Testis (tissue), 2 donors: ENCODE measurements at regions not wholly inside any gene's neighbourhood (a gene's known extent, or its start where the extent isn't known, plus 50 kb on each side); places are given as distances from the start of the nearest gene placed in this dataset.

ENCODE experiments used
- DNase-seq: peaks from one replicate; pipeline ENCODE4 v3.0.0-alpha.2; 2019
- H3K27ac ChIP-seq, 2 donors: fragments of 200-600 bp; sonication (generic); one replicate each; pipeline ENCODE4 v1.5.1; 2019
- H3K27me3 ChIP-seq: fragments of 200-600 bp; sonication (generic); one replicate; pipeline ENCODE4 v1.5.1; 2019
- H3K36me3 ChIP-seq: fragments of 200-600 bp; sonication (generic); one replicate; pipeline ENCODE4 v1.5.1; 2017; ENCODE audit warnings: low read depth; ENCODE audit errors: missing control alignments
- H3K4me1 ChIP-seq: fragments of 200-600 bp; sonication (generic); one replicate; pipeline ENCODE4 v1.5.1; 2019
- H3K4me3 ChIP-seq, 2 donors: fragments of 200-600 bp; sonication (generic); one replicate each; pipeline ENCODE4 v1.5.1; 2017 to 2019
- H3K9me3 ChIP-seq: fragments of 200-600 bp; sonication (generic); one replicate; pipeline ENCODE4 v1.5.1; 2017
- POLR2A ChIP-seq: fragments of 450-650 bp; IDR thresholded peaks from one replicate; pipeline ENCODE4 v1.6.1; 2017; ENCODE audit warnings: antibody characterized with exemption, mild to moderate bottlenecking, moderate library complexity
- WGBS, 2 donors: methylation state at CpG; one replicate each; pipeline ENCODE4 v1.1.5; 2018; 5-methylcytosine and 5-hydroxymethylcytosine counted together
- intact Hi-C: fragments of 100-400 bp; cut with DNase I; formaldehyde crosslinking; loops from one replicate; pipeline ENCODE4 v1.15.1; 2023; ENCODE audit warnings: low total_unique reads
- TF ChIP-seq, protein P1 (sequence below), 3 experiments: fragments of 450-650 bp in 2 of 3; fragments of 200-600 bp in 1 of 3; sonication (generic) in 1 of 3; IDR thresholded peaks; one replicate each; pipeline ENCODE4 v1.5.1; 2016 to 2019; ENCODE audit warnings: antibody characterized with exemption in 3 of 3, mild to moderate bottlenecking in 2 of 3, moderate library complexity in 1 of 3

DNA sequence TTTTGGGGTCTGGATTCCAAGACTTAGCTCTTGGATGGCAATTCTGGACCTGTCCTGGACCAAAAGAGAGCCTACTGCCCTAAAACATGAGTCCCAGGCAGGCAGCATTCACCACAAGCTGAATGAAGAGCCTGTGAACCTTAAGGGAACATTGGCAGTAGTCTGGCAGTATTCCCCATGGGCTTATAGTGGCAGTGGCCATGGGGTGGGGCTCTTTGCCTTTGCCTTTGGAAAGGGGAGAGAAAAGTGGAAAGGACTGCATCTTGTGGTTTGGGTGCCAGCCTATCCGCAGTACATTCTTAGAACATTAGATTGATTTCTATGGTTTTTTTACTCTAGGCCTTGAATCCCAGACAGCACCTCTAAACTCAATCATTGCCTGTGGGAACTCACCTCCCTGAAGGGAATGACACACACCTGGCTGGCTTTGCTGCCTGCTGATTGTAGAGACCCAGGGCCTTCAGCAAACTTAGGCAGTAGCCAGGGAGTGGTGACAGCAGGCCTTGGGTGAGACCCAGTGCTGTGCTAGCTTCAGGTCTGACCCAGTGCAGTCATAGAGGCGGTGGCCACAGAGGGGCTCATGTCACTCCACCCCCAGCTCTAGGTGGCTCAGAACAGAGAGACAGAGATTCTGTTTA is 216.3 kb downstream of the CETN3 start:
- no peaks in the 10 kb centered on the region for H3K4me1 ChIP-seq
- no peak for TF ChIP-seq POLR2A
- TF ChIP-seq, protein P1, sequence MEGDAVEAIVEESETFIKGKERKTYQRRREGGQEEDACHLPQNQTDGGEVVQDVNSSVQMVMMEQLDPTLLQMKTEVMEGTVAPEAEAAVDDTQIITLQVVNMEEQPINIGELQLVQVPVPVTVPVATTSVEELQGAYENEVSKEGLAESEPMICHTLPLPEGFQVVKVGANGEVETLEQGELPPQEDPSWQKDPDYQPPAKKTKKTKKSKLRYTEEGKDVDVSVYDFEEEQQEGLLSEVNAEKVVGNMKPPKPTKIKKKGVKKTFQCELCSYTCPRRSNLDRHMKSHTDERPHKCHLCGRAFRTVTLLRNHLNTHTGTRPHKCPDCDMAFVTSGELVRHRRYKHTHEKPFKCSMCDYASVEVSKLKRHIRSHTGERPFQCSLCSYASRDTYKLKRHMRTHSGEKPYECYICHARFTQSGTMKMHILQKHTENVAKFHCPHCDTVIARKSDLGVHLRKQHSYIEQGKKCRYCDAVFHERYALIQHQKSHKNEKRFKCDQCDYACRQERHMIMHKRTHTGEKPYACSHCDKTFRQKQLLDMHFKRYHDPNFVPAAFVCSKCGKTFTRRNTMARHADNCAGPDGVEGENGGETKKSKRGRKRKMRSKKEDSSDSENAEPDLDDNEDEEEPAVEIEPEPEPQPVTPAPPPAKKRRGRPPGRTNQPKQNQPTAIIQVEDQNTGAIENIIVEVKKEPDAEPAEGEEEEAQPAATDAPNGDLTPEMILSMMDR (IDR thresholded peaks at IDR 0.05) = no peak
- intact Hi-C loops = no loop called here

DNA sequence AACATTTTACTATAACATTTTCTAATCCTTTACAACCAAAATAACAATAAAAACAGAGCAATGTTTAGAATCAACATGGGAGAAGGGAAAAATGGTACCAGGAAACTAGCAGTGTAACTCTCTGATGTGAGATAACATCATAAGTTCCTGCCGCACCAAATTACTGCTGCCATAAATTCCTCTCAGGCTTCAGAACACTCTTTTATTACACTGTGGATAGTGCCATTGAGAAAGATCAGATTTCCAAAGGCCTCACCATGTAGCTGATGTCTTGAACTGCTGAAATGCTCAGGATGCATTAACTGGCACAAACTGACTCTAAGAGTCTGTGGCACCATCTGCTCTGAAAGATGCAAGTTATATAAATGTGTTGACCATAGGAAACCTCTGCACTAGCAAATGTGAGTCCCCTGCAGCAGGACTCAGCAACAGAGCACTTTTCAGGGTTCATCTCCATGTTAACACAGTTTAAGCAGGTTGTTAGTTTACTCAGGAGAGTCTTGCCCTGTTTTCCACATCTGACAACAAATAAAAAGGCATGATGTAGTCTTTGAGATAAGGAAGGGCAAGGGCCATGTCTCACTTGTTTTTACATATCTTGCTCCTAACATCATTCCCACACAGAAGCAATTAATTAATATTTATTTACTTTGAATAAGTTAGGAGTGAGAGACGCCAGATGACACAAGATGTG is 218.1 kb downstream of the CETN3 start:
- WGBS, 2 donors = 57 to 75% methylated on average over 2 of the region's 2 CpGs
- Histone ChIP-seq H3K4me3 (no peak overlapping the region), H3K9me3 (no peaks in the 10 kb centered on the region), H3K4me1 (no peaks in the 10 kb centered on the region), H3K36me3 (no peaks in the 10 kb centered on the region), H3K27me3 (no peaks in the 10 kb centered on the region), H3K27ac (no peak overlapping the region)
- no peak for TF ChIP-seq POLR2A
- TF ChIP-seq, protein P1 (IDR thresholded peaks at IDR 0.05) = no peak
- intact Hi-C loops = no loop called here
- no peak for DNase-seq

More for the DNA sequence above, 216.3 kb downstream of the CETN3 start:
- 95 to 100% methylated on average over 2 of the region's 2 CpGs for WGBS, 2 donors
- DNase-seq = no peak
- Histone ChIP-seq H3K9me3 (no peaks in the 10 kb centered on the region), H3K27ac (no peak overlapping the region), H3K27me3 (no peaks in the 10 kb centered on the region), H3K36me3 (no peaks in the 10 kb centered on the region), H3K4me3 (no peak overlapping the region)

DNA sequence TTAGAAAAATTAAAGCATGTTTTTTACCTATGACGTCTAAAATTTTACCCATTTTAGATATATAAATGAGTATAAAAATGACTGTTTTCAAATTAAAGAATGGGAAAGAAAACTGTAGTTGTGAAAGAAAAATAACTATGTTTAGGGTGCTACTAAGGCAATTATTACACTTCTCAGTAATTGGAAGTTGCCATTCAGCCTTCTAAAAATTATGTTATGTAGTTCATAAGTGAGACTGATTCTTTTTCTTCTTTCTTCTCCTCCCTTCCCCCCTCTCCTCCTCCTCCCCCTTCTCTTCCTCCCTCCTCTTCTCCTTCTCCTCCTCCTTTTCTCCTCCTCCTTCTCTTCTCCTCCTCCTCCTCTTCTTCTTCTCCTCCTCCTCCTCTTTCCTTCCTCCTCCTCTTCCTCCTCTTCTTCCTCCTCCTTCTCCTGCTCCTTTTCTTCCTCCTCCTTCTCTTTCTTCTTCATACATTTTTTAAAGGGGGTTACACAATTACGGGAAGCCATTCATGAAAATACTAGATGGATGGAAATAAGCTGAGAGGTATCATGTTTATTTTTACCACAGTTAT is 223.6 kb downstream of the CETN3 start:
- H3K36me3 ChIP-seq = no peaks in the 10 kb centered on the region
- H3K4me3 ChIP-seq = no peak overlapping the region
- H3K27ac ChIP-seq = no peak overlapping the region
- intact Hi-C loops = loop anchor here (10.0 kb wide), 1 partner anchor 1461 kb away; no protein-coding TSS in a partner anchor
- WGBS, 2 donors = 85 to 97% methylated on average over 2 of the region's 2 CpGs
- no peaks in the 10 kb centered on the region for H3K27me3 ChIP-seq
- DNase-seq = no peak
- H3K4me1 ChIP-seq = no peaks in the 10 kb centered on the region
- no peaks in the 10 kb centered on the region for H3K9me3 ChIP-seq
- no peak for TF ChIP-seq POLR2A
- TF ChIP-seq, protein P1 (IDR thresholded peaks at IDR 0.05) = no peak

DNA sequence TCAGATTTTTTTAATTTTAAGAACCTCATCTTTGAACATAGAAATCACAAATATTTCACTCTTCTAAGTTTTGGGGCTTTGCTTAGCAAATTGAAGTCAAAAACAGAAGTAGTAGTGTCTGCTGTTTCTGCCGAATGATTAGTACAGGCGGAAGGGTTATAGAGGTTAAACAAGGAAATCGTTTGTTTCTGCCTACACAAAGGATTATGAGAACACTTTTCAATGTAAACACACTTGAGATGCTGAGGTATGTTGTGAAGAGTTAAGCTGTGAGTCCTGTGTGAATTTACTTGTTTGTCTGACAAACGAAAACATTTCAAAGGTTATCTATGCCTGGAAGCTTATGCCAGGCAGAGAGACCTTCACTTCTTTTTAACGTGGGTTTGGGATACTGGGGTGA is 224.8 kb downstream of the CETN3 start:
- no peak for TF ChIP-seq POLR2A
- TF ChIP-seq, protein P1 (IDR thresholded peaks at IDR 0.05) = no peak
- 50 to 68% methylated on average over 5 of the region's 5 CpGs for WGBS, 2 donors
- no peak overlapping the region for H3K27ac ChIP-seq
- no peaks in the 10 kb centered on the region for H3K36me3 ChIP-seq
- no peaks in the 10 kb centered on the region for H3K4me1 ChIP-seq
- intact Hi-C loops = loop anchor here (10.0 kb wide), 1 partner anchor 1460 kb away; no protein-coding TSS in a partner anchor
- H3K27me3 ChIP-seq = no peaks in the 10 kb centered on the region
- no peak overlapping the region for H3K4me3 ChIP-seq
- no peaks in the 10 kb centered on the region for H3K9me3 ChIP-seq
- DNase-seq = no peak
